IMR-90 (cell line): ENCODE measurements at regions not wholly inside any gene's neighbourhood (a gene's known extent, or its start where the extent isn't known, plus 50 kb on each side); places are given as distances from the start of the nearest gene placed in this dataset.

ENCODE experiments used
- ATAC-seq: fragments of 200-7000 bp; cut with Tn5 transposase; 2 replicates; pipeline ENCODE4 v1.9.1; 2020; ENCODE audit warnings: low read depth, mild to moderate bottlenecking, moderate library complexity
- BruUV-seq: library from RNA; stranded (reverse); fragments of 400-500 nt; replicated peaks from 2 replicates; lab custom pipeline; 2021; lab: Mats Ljungman, UMichigan
- CTCF ChIA-PET: fragments of 300-600 bp; formaldehyde crosslinking; extraction: SDS; loops from one replicate; lab custom pipeline; 2021; ENCODE audit warnings: antibody characterized with exemption; lab: Yijun Ruan, JAX
- POLR2A ChIA-PET: fragments of 300-600 bp; sonication (Branson Sonifier 250); formaldehyde crosslinking; loops from one replicate; lab custom pipeline; 2022; ENCODE audit warnings: antibody characterized with exemption; ENCODE audit not compliant: unreplicated experiment; lab: Charles Lee
- DNase-seq: peaks from one replicate; pipeline ENCODE4 v3.0.0; 2013
- H2AFZ ChIP-seq: replicated peaks from 2 replicates; pipeline ENCODE3; 2013; ENCODE audit warnings: low read length, mild to moderate bottlenecking; ENCODE audit not compliant: poor library complexity
- H2AK5ac ChIP-seq: 2 replicates; pipeline ENCODE4 v1.6.1; 2013; ENCODE audit warnings: low read depth, low read length, inconsistent platforms
- H2AK9ac ChIP-seq: replicated peaks from 2 replicates; pipeline ENCODE3; 2013; ENCODE audit warnings: mild to moderate bottlenecking, low read depth, low read length, moderate library complexity; ENCODE audit not compliant: poor library complexity
- H2BK120ac ChIP-seq: 2 replicates; pipeline ENCODE4 v1.6.1; 2013; ENCODE audit warnings: low read depth, low read length, inconsistent platforms
- H2BK15ac ChIP-seq: 3 replicates; pipeline ENCODE4 v1.6.1; 2013; ENCODE audit warnings: low read depth, low read length, inconsistent platforms
- H2BK20ac ChIP-seq: 2 replicates; pipeline ENCODE4 v1.6.1; 2013; ENCODE audit warnings: low read depth, mild to moderate bottlenecking, inconsistent platforms, low read length, moderate library complexity
- H2BK5ac ChIP-seq: 2 replicates; pipeline ENCODE4 v1.6.1; 2013; ENCODE audit warnings: mild to moderate bottlenecking, low read depth, low read length, inconsistent platforms; ENCODE audit not compliant: poor library complexity, severe bottlenecking
- H3K14ac ChIP-seq: replicated peaks from 2 replicates; pipeline ENCODE4 v1.6.1; 2013; ENCODE audit warnings: low read depth, low read length, inconsistent platforms
- H3K18ac ChIP-seq: 2 replicates; pipeline ENCODE4 v1.6.1; 2013; ENCODE audit warnings: low read depth, low read length, control low read depth
- H3K23ac ChIP-seq: 2 replicates; pipeline ENCODE4 v1.6.1; 2013; ENCODE audit warnings: low read depth, low read length, inconsistent platforms
- H3K27ac ChIP-seq: 2 replicates; pipeline ENCODE4 v1.5.1; 2013; ENCODE audit warnings: mild to moderate bottlenecking, control low read depth, low read length; ENCODE audit not compliant: insufficient read depth
- H3K27me3 ChIP-seq: 2 replicates; pipeline ENCODE4 v1.6.1; 2013; ENCODE audit warnings: low read length; ENCODE audit not compliant: control insufficient read depth, insufficient read depth
- H3K36me3 ChIP-seq: 2 replicates; pipeline ENCODE4 v1.6.1; 2013; ENCODE audit warnings: low read length, mixed read lengths; ENCODE audit not compliant: control insufficient read depth, insufficient read depth
- H3K4ac ChIP-seq: 2 replicates; pipeline ENCODE4 v1.6.1; 2013; ENCODE audit warnings: low read depth, low read length, inconsistent platforms
- H3K4me1 ChIP-seq: 2 replicates; pipeline ENCODE4 v1.6.1; 2013; ENCODE audit warnings: low read length, mixed read lengths; ENCODE audit not compliant: control insufficient read depth, insufficient read depth
- H3K4me2 ChIP-seq: 2 replicates; pipeline ENCODE4 v1.6.1; 2013; ENCODE audit warnings: low read depth, mild to moderate bottlenecking, control low read depth, low read length, moderate library complexity
- H3K4me3 ChIP-seq: 2 replicates; pipeline ENCODE4 v1.5.1; 2013; ENCODE audit warnings: low read depth, mild to moderate bottlenecking, control low read depth, low read length, moderate library complexity; ENCODE audit not compliant: insufficient read depth
- H3K56ac ChIP-seq: 2 replicates; pipeline ENCODE4 v1.6.1; 2013; ENCODE audit warnings: low read length, inconsistent platforms; ENCODE audit not compliant: insufficient read depth; ENCODE audit errors: extremely low read depth
- H3K79me1 ChIP-seq, 2 experiments: 2 replicates each; pipeline ENCODE4 v1.6.1; 2013; ENCODE audit warnings: low read length in 2 of 2, inconsistent platforms in 1 of 2, low read depth in 1 of 2
- H3K9ac ChIP-seq: 2 replicates; pipeline ENCODE4 v1.6.1; 2013; ENCODE audit warnings: low read depth, low read length, control low read depth
- H3K9me1 ChIP-seq: 2 replicates; pipeline ENCODE4 v1.6.1; 2013; ENCODE audit warnings: low read length, inconsistent platforms; ENCODE audit not compliant: insufficient read depth
- H3K9me3 ChIP-seq: 2 replicates; pipeline ENCODE4 v1.6.1; 2013; ENCODE audit warnings: low read length; ENCODE audit not compliant: control insufficient read depth, insufficient read depth
- H4K20me1 ChIP-seq: 2 replicates; pipeline ENCODE4 v1.6.1; 2013; ENCODE audit warnings: low read length, inconsistent platforms; ENCODE audit not compliant: insufficient read depth
- H4K5ac ChIP-seq: 2 replicates; pipeline ENCODE4 v1.6.1; 2013; ENCODE audit warnings: mild to moderate bottlenecking, low read depth, low read length, control low read depth
- H4K8ac ChIP-seq, 2 experiments: 2 replicates each; pipeline ENCODE4 v1.6.1; 2013; ENCODE audit warnings: low read depth in 2 of 2, low read length in 2 of 2, control low read depth in 1 of 2, inconsistent platforms in 1 of 2
- H4K91ac ChIP-seq: 2 replicates; pipeline ENCODE4 v1.6.1; 2013; ENCODE audit warnings: low read depth, low read length, inconsistent platforms; ENCODE audit not compliant: insufficient read depth
- ELK1 ChIP-seq: fragments of 150-350 bp; IDR thresholded peaks from 2 replicates; pipeline ENCODE4 v1.6.1; 2016; ENCODE audit warnings: low read depth, mild to moderate bottlenecking, low read length, moderate library complexity, borderline replicate concordance
- POLR2A ChIP-seq: IDR thresholded peaks from 2 replicates; pipeline ENCODE4 v1.6.1; 2012; ENCODE audit warnings: mild to moderate bottlenecking, low read depth, low read length
- RAD21 ChIP-seq: IDR thresholded peaks from 2 replicates; pipeline ENCODE4 v1.6.1; 2012; ENCODE audit warnings: low read length, improper control_type of control experiment
- SMC3 ChIP-seq: fragments of 150-350 bp; IDR thresholded peaks from 2 replicates; pipeline ENCODE4 v1.6.1; 2016; ENCODE audit warnings: low read depth, mild to moderate bottlenecking, antibody characterized with exemption, low read length, moderate library complexity
- WGBS, 2 experiments: methylation state at CpG; one replicate each; pipeline versions ENCODE4 v1.1.5 to v1.1.7; 2013; ENCODE audit warnings: missing lambda C conversion rate in 2 of 2; ENCODE audit not compliant: insufficient read length in 1 of 2; ENCODE audit errors: extremely low coverage in 2 of 2; 5-methylcytosine and 5-hydroxymethylcytosine counted together
- dilution Hi-C: fragments of 300-500 bp; cut with HindIII; formaldehyde crosslinking; loops from one replicate; pipeline ENCODE4 v1.14.3; 2018; ENCODE audit warnings: low sequenced_read_pairs; ENCODE audit not compliant: unreplicated experiment
- in situ Hi-C: fragments of 300-500 bp; cut with MboI; formaldehyde crosslinking; loops from 3 replicates; pipeline ENCODE4 v1.14.3; 2019; ENCODE audit warnings: low sequenced_read_pairs, inconsistent platforms, mixed read lengths
- intact Hi-C: fragments of 100-400 bp; cut with micrococcal nuclease; formaldehyde crosslinking; loops from 2 replicates; pipeline ENCODE4 v1.10.0; 2022

- Histone ChIP-seq H4K91ac (no peak overlapping the region), H4K20me1 (no peaks in the 10 kb centered on the region), H4K8ac (no peak overlapping the region), H3K27ac (no peak overlapping the region), H3K9me1 (no peaks in the 10 kb centered on the region), H3K56ac (no peak overlapping the region), H3K36me3 (no peaks in the 10 kb centered on the region), H4K5ac (no peak overlapping the region), H2BK15ac (no peak overlapping the region), H2BK120ac (no peak overlapping the region), H3K4ac (no peak overlapping the region), H2BK20ac (no peak overlapping the region), H3K4me2 (no peak overlapping the region), H3K23ac (no peak overlapping the region), H3K4me3 (no peak overlapping the region), H2BK5ac (no peak overlapping the region), H3K4me1 (no peaks in the 10 kb centered on the region), H3K18ac (no peak overlapping the region), H2AFZ (no peak overlapping the region), H3K79me1 (no peaks in the 10 kb centered on the region), H2AK9ac (no peak overlapping the region), H3K9ac (no peak overlapping the region), H3K14ac (no peak overlapping the region), H3K9me3 (no peaks in the 10 kb centered on the region), H2AK5ac (no peak overlapping the region), H3K27me3 (no peaks in the 10 kb centered on the region)
- dilution Hi-C loops: no loop called here
- POLR2A ChIA-PET: no interaction called here
- in situ Hi-C loops: loop anchor here (25.0 kb wide), 2 partner anchors 1089 to 1739 kb away; partner anchors contain the start of gene CDH11
- CTCF ChIA-PET: no interaction called here
- TF ChIP-seq RAD21: no peak
- no peak for TF ChIP-seq ELK1
- TF ChIP-seq SMC3: no peak
- no peak for TF ChIP-seq POLR2A
- no TSS peak for BruUV-seq
- ATAC-seq (no peak), DNase-seq (no peak)
- intact Hi-C loops: loop anchor here (10.0 kb wide), 1 partner anchor 481 kb away; no protein-coding TSS in a partner anchor
- WGBS, 2 experiments: no CpG with 5 or more reads among the region's 1 CpG
Observed at GRCh38 chr16:63373744-63374143, 1337.5 kb upstream of the CDH8 start.
